Heart right ventricle (tissue), 16 donors: ENCODE measurements at regions not wholly inside any gene's neighbourhood (a gene's known extent, or its start where the extent isn't known, plus 50 kb on each side); places are given as distances from the start of the nearest gene placed in this dataset.

Experiments
- ATAC-seq, 8 donors: fragments of 200-7000 bp; cut with Tn5 transposase; one replicate each; pipeline ENCODE4 v1.9.1; 2020; ENCODE audit warnings: mild to moderate bottlenecking in 8 of 8, moderate library complexity in 8 of 8, moderate number of reproducible peaks in 1 of 8
- DNase-seq, 2 donors: peaks; one replicate each; pipeline ENCODE4 v3.0.0-alpha.2; 2020
- H3K27ac ChIP-seq, 10 donors: fragments of 200-600 bp; sonication (generic) in 2 of 10; one replicate each; pipeline versions ENCODE4 v1.5.0 to v1.8.0; 2020 to 2022; ENCODE audit warnings: mild to moderate bottlenecking in 3 of 10
- H3K27me3 ChIP-seq, 7 donors: fragments of 200-600 bp; one replicate each; pipeline ENCODE4 v1.8.0; 2021 to 2022; ENCODE audit warnings: mild to moderate bottlenecking in 2 of 7
- H3K36me3 ChIP-seq, 9 donors: fragments of 200-600 bp; sonication (generic) in 1 of 9; one replicate each; pipeline versions ENCODE4 v1.5.0 to v1.8.0; 2020 to 2022; ENCODE audit warnings: mild to moderate bottlenecking in 2 of 9
- H3K4me1 ChIP-seq, 9 donors: fragments of 200-600 bp; sonication (generic) in 1 of 9; one replicate each; pipeline versions ENCODE4 v1.5.0 to v1.8.0; 2020 to 2022; ENCODE audit warnings: mild to moderate bottlenecking in 4 of 9
- H3K4me3 ChIP-seq, 10 donors: fragments of 200-600 bp; sonication (generic) in 2 of 10; one replicate each; pipeline versions ENCODE4 v1.5.0 to v1.8.0; 2020 to 2022; ENCODE audit warnings: mild to moderate bottlenecking in 7 of 10, moderate library complexity in 2 of 10
- H3K9me3 ChIP-seq, 11 donors: fragments of 200-600 bp in 10 of 11; sonication (generic) in 2 of 11; one replicate each; pipeline versions ENCODE4 v1.5.0 to v1.8.0; 2013 to 2022; ENCODE audit warnings: mild to moderate bottlenecking in 2 of 11, control low read depth in 1 of 11, moderate library complexity in 1 of 11
- WGBS, 2 donors: extraction: QIAGEN DNeasy Blood & Tissue Kit; methylation state at CpG; one replicate each; pipeline ENCODE4 v1.1.7; 2013; ENCODE audit warnings: inconsistent platforms in 1 of 2; 5-methylcytosine and 5-hydroxymethylcytosine counted together
- intact Hi-C, 10 donors: fragments of 100-400 bp; cut with DNase I; formaldehyde crosslinking; loops; one replicate each; pipeline versions ENCODE4 v1.11.1 to v1.14.2; 2022
- TF ChIP-seq, protein P1 (sequence below), 9 donors: fragments of 200-600 bp; sonication (generic) in 2 of 9; IDR thresholded peaks; one replicate each; pipeline versions ENCODE4 v1.5.0 to v1.8.0; 2021 to 2022; ENCODE audit warnings: antibody characterized with exemption in 9 of 9, mild to moderate bottlenecking in 5 of 9, moderate library complexity in 1 of 9
- donor health status: Arrhythmogenic right ventricular cardiomyopathy.
- donor health status: ischemic (EF 13 %, LVEDD 7.1; RV severe dilation, severe dysfunction).
- donor health status: healthy with polysubstance abuse.
- donor health status: DM: no; HTN: yes; CAD: no.
- donor health status: DM: no; HTN: no; CAD: no.
- donor health status: ischemic (EF 25% LVEDD 6.9; RV normal size, moderate dysfunction).
- donor health status: ischemic (EF 25% LVEDD 5.7; RV mildly dilated, moderate dysfunction).
- donor health status: healthy.
- donor health status: DM: yes; HTN: yes; CAD: no.
- donor health status: Ischemic cardiomyopathy.
- donor health status: ischemic (EF 35%, LVEDD 5.7; RV mildly dilated, moderate dysfunction).
- donor health status: nonischemic (EF 11% LVEDD 7.7; RV severe dilation, severe dysfunction).
- donor health status: DM: yes; HTN: yes; CAD: no.
- donor health status: PGD.
- donor health status: ischemic (EF 29% LVEDD 5.4; RV normal size, mild dysfunction).
- donor health status: nonischemic (EF 23%, LVEDD 6.1; RV moderate dilation, normal function).

DNA sequence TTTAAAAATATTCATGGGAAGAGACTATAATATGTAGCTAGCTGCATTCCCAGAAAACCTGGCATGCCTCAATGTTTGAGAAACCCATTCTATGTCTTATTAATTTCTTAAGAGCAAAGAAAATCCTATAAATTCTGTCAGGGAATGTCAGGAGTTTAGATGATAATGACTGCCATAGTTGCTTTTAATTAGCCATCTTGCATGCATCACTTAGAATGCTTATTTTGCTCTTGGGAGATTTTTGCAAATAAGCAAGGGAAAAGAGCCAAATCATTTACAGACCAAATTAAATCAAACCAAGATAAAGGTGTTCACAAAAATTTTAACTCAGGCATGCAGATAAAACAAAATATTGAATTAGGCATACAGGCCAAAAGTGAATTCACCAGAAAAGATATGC lies 152.8 kb downstream of the FASLG start:
- no peak overlapping the region for H3K4me3 ChIP-seq
- no peak overlapping the region for H3K27ac ChIP-seq
- intact Hi-C loops, result no loop called here
- no peaks in the 10 kb centered on the region for H3K27me3 ChIP-seq
- ATAC-seq, result no peak
- no peaks in the 10 kb centered on the region for H3K36me3 ChIP-seq
- no peaks in the 10 kb centered on the region for H3K4me1 ChIP-seq
- DNase-seq, result no peak
- TF ChIP-seq, protein P1, sequence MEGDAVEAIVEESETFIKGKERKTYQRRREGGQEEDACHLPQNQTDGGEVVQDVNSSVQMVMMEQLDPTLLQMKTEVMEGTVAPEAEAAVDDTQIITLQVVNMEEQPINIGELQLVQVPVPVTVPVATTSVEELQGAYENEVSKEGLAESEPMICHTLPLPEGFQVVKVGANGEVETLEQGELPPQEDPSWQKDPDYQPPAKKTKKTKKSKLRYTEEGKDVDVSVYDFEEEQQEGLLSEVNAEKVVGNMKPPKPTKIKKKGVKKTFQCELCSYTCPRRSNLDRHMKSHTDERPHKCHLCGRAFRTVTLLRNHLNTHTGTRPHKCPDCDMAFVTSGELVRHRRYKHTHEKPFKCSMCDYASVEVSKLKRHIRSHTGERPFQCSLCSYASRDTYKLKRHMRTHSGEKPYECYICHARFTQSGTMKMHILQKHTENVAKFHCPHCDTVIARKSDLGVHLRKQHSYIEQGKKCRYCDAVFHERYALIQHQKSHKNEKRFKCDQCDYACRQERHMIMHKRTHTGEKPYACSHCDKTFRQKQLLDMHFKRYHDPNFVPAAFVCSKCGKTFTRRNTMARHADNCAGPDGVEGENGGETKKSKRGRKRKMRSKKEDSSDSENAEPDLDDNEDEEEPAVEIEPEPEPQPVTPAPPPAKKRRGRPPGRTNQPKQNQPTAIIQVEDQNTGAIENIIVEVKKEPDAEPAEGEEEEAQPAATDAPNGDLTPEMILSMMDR (IDR thresholded peaks at IDR 0.05), result no peak
- peaks cover 0 to 7% (median 0%) of the 10 kb centered on the region in 11 donors for H3K9me3 ChIP-seq

DNA sequence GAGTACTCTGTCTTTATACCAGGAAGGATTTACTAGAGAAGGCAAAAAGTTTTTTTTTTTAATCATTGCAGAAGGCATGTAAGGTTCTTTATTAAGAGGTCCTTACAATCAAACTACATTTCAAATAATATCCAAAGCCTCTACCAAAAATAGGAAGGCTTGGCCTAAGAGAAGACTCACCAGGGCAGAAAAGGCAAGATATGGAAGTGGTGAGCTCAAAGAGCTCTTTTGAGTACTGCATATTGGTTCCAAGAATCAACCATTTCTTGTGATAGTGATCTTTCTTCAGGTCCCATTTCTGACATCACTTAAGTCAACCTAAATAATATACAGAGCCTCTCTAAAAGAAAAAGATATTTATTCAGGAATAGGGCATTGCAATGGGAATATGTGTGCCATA lies 153.2 kb downstream of the FASLG start:
- intact Hi-C loops, result no loop called here
- H3K36me3 ChIP-seq, result no peaks in the 10 kb centered on the region
- H3K27me3 ChIP-seq, result no peaks in the 10 kb centered on the region
- H3K4me1 ChIP-seq, result no peaks in the 10 kb centered on the region
- H3K27ac ChIP-seq, result no peak overlapping the region
- no peak overlapping the region for H3K4me3 ChIP-seq
- H3K9me3 ChIP-seq, result peaks cover 0 to 7% (median 0%) of the 10 kb centered on the region in 11 donors
- DNase-seq, result no peak
- ATAC-seq, result no peak
- TF ChIP-seq, protein P1 (IDR thresholded peaks at IDR 0.05), result no peak

DNA sequence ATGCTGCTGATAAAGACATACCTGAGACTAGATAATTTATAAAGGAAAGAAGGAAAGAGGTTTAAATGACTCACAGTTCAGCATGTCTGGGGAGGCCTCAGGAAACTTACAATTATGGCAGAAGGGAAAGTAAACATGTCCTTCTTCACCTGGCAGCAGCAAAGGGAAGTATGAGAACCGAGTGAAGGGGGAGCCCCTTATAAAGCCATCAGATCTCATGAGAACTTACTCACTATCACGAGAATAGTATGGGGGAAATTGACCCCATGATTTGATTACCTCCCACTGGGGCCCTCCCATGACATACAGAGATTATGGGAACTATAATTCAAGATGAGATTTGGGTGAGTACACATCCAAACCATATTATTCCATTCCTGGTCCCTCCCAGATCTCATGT lies 154.4 kb downstream of the FASLG start:
- H3K9me3 ChIP-seq, result peaks cover 0 to 7% (median 0%) of the 10 kb centered on the region in 11 donors
- H3K4me3 ChIP-seq, result no peak overlapping the region
- peaks cover 0 to 7% (median 0%) of the 10 kb centered on the region in 9 donors for H3K4me1 ChIP-seq
- intact Hi-C loops, result no loop called here
- ATAC-seq (no peak), DNase-seq (no peak)
- H3K27me3 ChIP-seq, result no peaks in the 10 kb centered on the region
- WGBS, 2 donors, result 57 to 60% methylated on average over 2 of the region's 2 CpGs
- TF ChIP-seq, protein P1 (IDR thresholded peaks at IDR 0.05), result no peak
- H3K27ac ChIP-seq, result no peak overlapping the region
- no peaks in the 10 kb centered on the region for H3K36me3 ChIP-seq

DNA sequence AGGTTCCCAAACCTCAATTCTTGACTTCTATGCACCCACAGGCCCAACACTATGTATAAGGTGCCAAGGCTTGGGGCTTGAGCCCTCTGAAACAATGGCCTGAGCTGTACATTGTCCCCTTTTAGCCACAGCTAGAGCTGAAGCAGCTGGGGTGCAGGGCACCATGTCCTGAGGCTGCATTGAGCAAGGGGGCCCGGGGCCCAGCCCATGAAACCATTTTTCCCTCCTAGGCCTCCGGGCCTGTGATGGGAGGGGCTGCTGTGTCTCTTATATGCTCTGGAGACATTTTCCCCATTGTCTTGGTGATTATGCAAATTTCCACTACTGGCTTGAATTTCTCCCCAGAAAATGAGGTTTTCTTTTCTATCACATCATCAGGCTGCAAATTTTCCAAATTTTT lies 155.5 kb downstream of the FASLG start:
- 87 to 90% methylated on average over 2 of the region's 2 CpGs for WGBS, 2 donors
- Histone ChIP-seq H3K27ac (no peak overlapping the region), H3K36me3 (no peaks in the 10 kb centered on the region), H3K4me1 (peaks cover 0 to 15% (median 0%) of the 10 kb centered on the region in 9 donors), H3K4me3 (no peak overlapping the region), H3K27me3 (no peaks in the 10 kb centered on the region), H3K9me3 (peaks cover 0 to 7% (median 0%) of the 10 kb centered on the region in 11 donors)
- ATAC-seq (no peak), DNase-seq (no peak)
- intact Hi-C loops, result no loop called here
- TF ChIP-seq, protein P1 (IDR thresholded peaks at IDR 0.05), result no peak

DNA sequence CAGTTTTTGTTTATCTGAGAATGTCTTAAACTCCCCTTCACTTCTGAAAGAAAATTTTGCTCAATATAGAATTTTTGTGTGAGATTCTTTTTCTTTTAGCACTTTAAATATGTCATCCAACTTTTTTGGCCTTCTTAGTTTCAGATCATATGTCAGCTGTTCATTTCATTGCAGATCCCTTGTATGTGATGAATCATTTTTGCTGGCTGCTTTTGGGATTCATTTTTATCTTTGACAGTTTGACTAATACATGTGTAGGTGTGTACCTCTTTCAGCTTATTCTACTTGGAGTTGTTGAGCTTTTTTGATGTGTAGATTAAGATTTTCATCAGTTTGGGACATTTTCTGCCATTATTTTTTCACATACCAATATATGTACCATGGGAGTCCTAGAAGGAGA lies 156.8 kb downstream of the FASLG start:
- intact Hi-C loops, result no loop called here
- DNase-seq, result no peak
- Histone ChIP-seq H3K27me3 (no peaks in the 10 kb centered on the region), H3K36me3 (no peaks in the 10 kb centered on the region), H3K4me1 (peaks cover 0 to 18% (median 0%) of the 10 kb centered on the region in 9 donors), H3K27ac (no peak overlapping the region), H3K4me3 (no peak overlapping the region), H3K9me3 (peaks cover 0 to 7% (median 0%) of the 10 kb centered on the region in 11 donors)
- TF ChIP-seq, protein P1 (IDR thresholded peaks at IDR 0.05), result no peak
- ATAC-seq, result no peak
